ENCODE measurements at regions not wholly inside any gene's neighbourhood (a gene's known extent, or its start where the extent isn't known, plus 50 kb on each side); places are given as distances from the start of the nearest gene placed in this dataset.

- H2AK5ac ChIP-seq (ENCODE audit: insufficient read length, low read length) = no peak overlapping the region
- H3K9ac ChIP-seq (ENCODE audit: extremely low read depth, insufficient read length, low read length) = no peak overlapping the region
- no peak overlapping the region for H3K18ac ChIP-seq (ENCODE audit: insufficient read length, low read depth, low read length)
- H3T11ph ChIP-seq (ENCODE audit: low read length) = no peak overlapping the region
- no peak overlapping the region for H2BK20ac ChIP-seq (ENCODE audit: low read depth, low read length, poor library complexity, severe bottlenecking)
- H4K5ac ChIP-seq (ENCODE audit: insufficient read length, low read depth, low read length) = no peak overlapping the region
- no peaks in the 10 kb centered on the region for H3K79me1 ChIP-seq (ENCODE audit: insufficient read depth, low read depth, low read length, poor library complexity, severe bottlenecking)
- H3K14ac ChIP-seq (ENCODE audit: insufficient read depth, low read length) = no peak overlapping the region
- H3K27ac Mint-ChIP-seq = no peak overlapping the region
- H3K4me1 ChIP-seq (ENCODE audit: insufficient read depth, low read length) = no peaks in the 10 kb centered on the region
- H3K9me3 ChIP-seq (ENCODE audit: control insufficient read depth, low read depth, low read length) = no peaks in the 10 kb centered on the region
- no peak overlapping the region for H3K27ac ChIP-seq (ENCODE audit: insufficient read length, low read depth, low read length)
- no peak overlapping the region for H3K4me2 ChIP-seq (ENCODE audit: insufficient read depth, insufficient read length, low read length)
- no peak overlapping the region for H2BK5ac ChIP-seq (ENCODE audit: insufficient read length, low read length)
- H3K27me3 Mint-ChIP-seq (ENCODE audit: low read depth) = no peaks in the 10 kb centered on the region
- no peak overlapping the region for H2BK15ac ChIP-seq (ENCODE audit: low read depth, low read length)
- H3K4ac ChIP-seq (ENCODE audit: low read depth, low read length) = no peak overlapping the region
- peaks cover 0 to 3% of the 10 kb centered on the region in 2 experiments; a peak in 2 of 5 replicates for H3K9me3 Mint-ChIP-seq
- H4K20me1 ChIP-seq (ENCODE audit: control insufficient read depth, insufficient read depth, insufficient read length) = no peaks in the 10 kb centered on the region
- H2BK12ac ChIP-seq (ENCODE audit: insufficient read length, low read depth, low read length) = no peak overlapping the region
- no peaks in the 10 kb centered on the region for H3K27me3 ChIP-seq (ENCODE audit: insufficient read depth, low read length)
- H3K36me3 Mint-ChIP-seq (ENCODE audit: insufficient read depth in 1 of 3, low read depth in 3 of 3) = no peaks in the 10 kb centered on the region
- peaks cover 0 to 4% of the 10 kb centered on the region in 2 experiments; a peak in 1 of 4 replicates for H3K4me1 Mint-ChIP-seq
- H4K8ac ChIP-seq (replicated peaks; ENCODE audit: insufficient read length, low read depth, low read length) = no peak overlapping the region
- H3K23me2 ChIP-seq (ENCODE audit: insufficient read length, low read depth, low read length, poor library complexity, severe bottlenecking) = no peaks in the 10 kb centered on the region
- H2AFZ ChIP-seq (ENCODE audit: low read length) = no peak overlapping the region
- no peak overlapping the region for H2BK120ac ChIP-seq (ENCODE audit: low read depth, low read length, poor library complexity, severe bottlenecking)
- no peak for TF ChIP-seq CTCF (conservative IDR thresholded peaks at IDR 0.05)
- H3K23ac ChIP-seq (ENCODE audit: insufficient read length, low read depth, low read length) = no peak overlapping the region
- no peaks in the 10 kb centered on the region for H3K79me2 ChIP-seq (ENCODE audit: insufficient read depth, low read length)
- no peak overlapping the region for H4K91ac ChIP-seq (ENCODE audit: insufficient read length, low read depth, low read length)
- DNase-seq = no peak
- no peak overlapping the region for H3K4me3 Mint-ChIP-seq
- H3K56ac ChIP-seq (ENCODE audit: insufficient read length, low read depth, low read length) = no peak overlapping the region
Measured at GRCh38 chr15:37618353-37618752, 316.1 kb upstream of the TMCO5A start.
